MM.1S (cell line): ENCODE measurements at regions not wholly inside any gene's neighbourhood (a gene's known extent, or its start where the extent isn't known, plus 50 kb on each side); places are given as distances from the start of the nearest gene placed in this dataset.
"Not testable (repeated sequence)": the region's sequence is repeated elsewhere in the genome, so short reads cannot be mapped to it uniquely, and the experiment has no call there.

ENCODE experiments used
- DNase-seq: peaks from one replicate; pipeline ENCODE4 v3.0.0-alpha.2; 2015
- H2AFZ ChIP-seq: fragments of 300-600 bp; sonication (generic); 2 replicates; pipeline ENCODE4 v1.6.0; 2016; ENCODE audit warnings: antibody characterized with exemption, low read length
- H3F3A ChIP-seq: fragments of 300-600 bp; sonication (generic); 2 replicates; pipeline ENCODE4 v1.6.1; 2016; ENCODE audit warnings: mild to moderate bottlenecking, antibody characterized with exemption, low read length, moderate library complexity, mixed read lengths; ENCODE audit not compliant: insufficient read depth
- H3K27ac ChIP-seq: fragments of 300-600 bp; sonication (generic); 2 replicates; pipeline ENCODE4 v1.5.1; 2016; ENCODE audit warnings: mild to moderate bottlenecking, low read length
- H3K27me3 ChIP-seq: fragments of 300-600 bp; sonication (generic); replicated peaks from 2 replicates; pipeline ENCODE4 v1.6.0; 2016; ENCODE audit warnings: low read length; ENCODE audit not compliant: insufficient read depth
- H3K36me3 ChIP-seq: fragments of 300-600 bp; sonication (generic); replicated peaks from 2 replicates; pipeline ENCODE4 v1.6.1; 2016; ENCODE audit warnings: mild to moderate bottlenecking, low read length, mixed read lengths; ENCODE audit not compliant: insufficient read depth
- H3K4me1 ChIP-seq: fragments of 300-600 bp; sonication (generic); 2 replicates; pipeline ENCODE4 v1.6.1; 2016; ENCODE audit warnings: low read length, mixed read lengths
- H3K4me2 ChIP-seq: fragments of 300-600 bp; sonication (generic); 2 replicates; pipeline ENCODE4 v1.6.0; 2016; ENCODE audit warnings: low read depth, low read length
- H3K4me3 ChIP-seq: fragments of 300-600 bp; sonication (generic); 2 replicates; pipeline ENCODE4 v1.5.1; 2016; ENCODE audit warnings: low read length, mixed read lengths
- H3K79me2 ChIP-seq: fragments of 300-600 bp; sonication (generic); 2 replicates; pipeline ENCODE4 v1.6.1; 2016; ENCODE audit warnings: mixed run types, low read length, mixed read lengths
- H3K9ac ChIP-seq: fragments of 300-600 bp; sonication (generic); 2 replicates; pipeline ENCODE4 v1.6.1; 2016; ENCODE audit warnings: low read length, mixed read lengths
- H3K9me2 ChIP-seq: fragments of 300-600 bp; sonication (generic); replicated peaks from 2 replicates; pipeline ENCODE4 v1.6.1; 2016; ENCODE audit warnings: mild to moderate bottlenecking, low read length, mixed read lengths; ENCODE audit not compliant: insufficient read depth
- H3K9me3 ChIP-seq: fragments of 300-600 bp; sonication (generic); replicated peaks from 2 replicates; pipeline ENCODE4 v1.6.1; 2016; ENCODE audit warnings: mild to moderate bottlenecking, low read length, mixed read lengths; ENCODE audit not compliant: insufficient read depth
- H4K20me1 ChIP-seq: fragments of 300-600 bp; sonication (generic); 2 replicates; pipeline ENCODE4 v1.6.1; 2016; ENCODE audit warnings: mild to moderate bottlenecking, low read length, moderate library complexity, mixed read lengths; ENCODE audit not compliant: insufficient read depth
- EZH2 ChIP-seq: fragments of 300-600 bp; sonication (generic); optimal IDR thresholded peaks from 2 replicates; pipeline ENCODE3; 2017; ENCODE audit warnings: low read depth, mild to moderate bottlenecking, antibody characterized with exemption, low read length, mixed read lengths
- EZH2phosphoT487 ChIP-seq: fragments of 300-600 bp; sonication (generic); IDR thresholded peaks from 2 replicates; pipeline ENCODE4 v1.6.1; 2018; ENCODE audit warnings: antibody characterized with exemption, low read length
- TF ChIP-seq, protein P1 (sequence below): fragments of 300-600 bp; sonication (generic); IDR thresholded peaks from 2 replicates; pipeline ENCODE4 v1.5.1; 2016; ENCODE audit warnings: antibody characterized with exemption, low read length, mixed read lengths

DNA sequence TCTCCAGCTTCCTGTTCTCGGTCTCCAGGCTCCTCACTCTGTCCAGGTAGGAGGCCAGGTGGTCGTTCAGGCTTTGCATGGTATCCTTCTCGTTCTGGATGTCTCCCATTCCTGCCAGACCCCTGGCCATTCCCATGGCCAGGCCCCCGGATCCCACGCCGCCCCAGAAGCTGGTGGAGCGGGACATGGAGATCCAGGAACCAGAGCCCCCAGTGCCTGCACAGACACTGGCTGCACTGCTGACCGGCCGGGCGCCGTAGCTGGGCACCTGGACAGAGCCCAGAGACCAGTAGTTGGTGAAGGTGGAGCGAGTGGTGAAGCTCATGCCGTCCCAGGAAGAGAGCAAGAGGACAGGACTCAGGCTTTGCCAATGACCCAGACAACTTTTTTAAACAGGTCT lies 129.1 kb upstream of the WDR75 start:
- H3F3A ChIP-seq: no peaks in the 10 kb centered on the region
- no peaks in the 10 kb centered on the region for H4K20me1 ChIP-seq
- H3K36me3 ChIP-seq: no peaks in the 10 kb centered on the region
- no peak overlapping the region for H2AFZ ChIP-seq
- TF ChIP-seq EZH2: no peak
- TF ChIP-seq, protein P1, sequence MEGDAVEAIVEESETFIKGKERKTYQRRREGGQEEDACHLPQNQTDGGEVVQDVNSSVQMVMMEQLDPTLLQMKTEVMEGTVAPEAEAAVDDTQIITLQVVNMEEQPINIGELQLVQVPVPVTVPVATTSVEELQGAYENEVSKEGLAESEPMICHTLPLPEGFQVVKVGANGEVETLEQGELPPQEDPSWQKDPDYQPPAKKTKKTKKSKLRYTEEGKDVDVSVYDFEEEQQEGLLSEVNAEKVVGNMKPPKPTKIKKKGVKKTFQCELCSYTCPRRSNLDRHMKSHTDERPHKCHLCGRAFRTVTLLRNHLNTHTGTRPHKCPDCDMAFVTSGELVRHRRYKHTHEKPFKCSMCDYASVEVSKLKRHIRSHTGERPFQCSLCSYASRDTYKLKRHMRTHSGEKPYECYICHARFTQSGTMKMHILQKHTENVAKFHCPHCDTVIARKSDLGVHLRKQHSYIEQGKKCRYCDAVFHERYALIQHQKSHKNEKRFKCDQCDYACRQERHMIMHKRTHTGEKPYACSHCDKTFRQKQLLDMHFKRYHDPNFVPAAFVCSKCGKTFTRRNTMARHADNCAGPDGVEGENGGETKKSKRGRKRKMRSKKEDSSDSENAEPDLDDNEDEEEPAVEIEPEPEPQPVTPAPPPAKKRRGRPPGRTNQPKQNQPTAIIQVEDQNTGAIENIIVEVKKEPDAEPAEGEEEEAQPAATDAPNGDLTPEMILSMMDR: no peak
- no peak for TF ChIP-seq EZH2phosphoT487
- DNase-seq: no peak
- H3K9me3 ChIP-seq: no peaks in the 10 kb centered on the region
- no peak overlapping the region for H3K9ac ChIP-seq
- no peaks in the 10 kb centered on the region for H3K9me2 ChIP-seq
- H3K27me3 ChIP-seq: no peaks in the 10 kb centered on the region
- H3K79me2 ChIP-seq: no peaks in the 10 kb centered on the region
- no peak overlapping the region for H3K4me3 ChIP-seq
- H3K27ac ChIP-seq: no peak overlapping the region
- H3K4me2 ChIP-seq: no peak overlapping the region
- H3K4me1 ChIP-seq: no peaks in the 10 kb centered on the region

DNA sequence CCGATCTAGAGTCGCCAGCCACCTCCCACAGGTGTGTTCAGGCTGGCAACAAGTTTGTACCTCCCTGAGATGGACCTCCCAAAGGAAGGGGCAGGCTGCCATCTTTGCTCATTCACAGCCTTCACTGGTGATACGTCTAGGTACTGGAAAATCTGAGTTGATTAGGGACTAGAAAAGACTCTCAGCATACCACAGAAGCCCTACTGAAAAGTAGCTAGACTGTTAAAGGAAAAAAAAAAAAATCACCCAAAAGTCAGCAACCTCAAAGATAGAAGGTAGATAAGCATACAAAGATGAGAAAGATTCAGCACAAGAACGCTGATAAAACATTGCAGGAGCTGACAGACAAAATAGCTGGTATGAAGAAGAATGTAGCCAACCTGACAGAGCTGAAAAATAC lies 128.6 kb upstream of the WDR75 start:
- Histone ChIP-seq H3K27ac (no peak overlapping the region), H3K4me3 (no peak overlapping the region), H3K27me3 (no peaks in the 10 kb centered on the region), H3K9ac (no peak overlapping the region), H2AFZ (no peak overlapping the region), H3F3A (no peaks in the 10 kb centered on the region), H3K9me2 (no peaks in the 10 kb centered on the region), H3K36me3 (no peaks in the 10 kb centered on the region), H3K4me1 (no peaks in the 10 kb centered on the region), H3K9me3 (no peaks in the 10 kb centered on the region), H3K4me2 (no peak overlapping the region), H3K79me2 (no peaks in the 10 kb centered on the region), H4K20me1 (no peaks in the 10 kb centered on the region)
- DNase-seq: no peak
- TF ChIP-seq, protein P1: no peak
- TF ChIP-seq EZH2phosphoT487: no peak
- no peak for TF ChIP-seq EZH2

DNA sequence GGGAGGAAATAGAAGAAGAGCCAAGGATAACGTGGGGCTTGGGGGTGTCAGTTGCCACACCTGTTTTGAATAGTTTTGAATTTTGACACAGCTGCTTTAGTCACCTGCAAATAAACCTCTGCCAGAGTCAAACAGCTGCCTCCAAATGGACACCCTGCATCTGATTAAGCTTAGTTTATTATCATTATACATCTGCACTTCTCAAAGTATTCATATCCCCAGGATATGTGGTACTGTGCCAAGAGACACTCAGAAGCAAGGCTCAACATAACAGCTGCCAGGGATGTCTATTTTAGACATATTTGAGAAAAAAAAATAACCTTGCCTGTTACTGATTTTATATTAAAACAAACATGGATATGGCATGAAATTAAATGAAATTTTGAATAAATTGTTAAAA lies 122.5 kb upstream of the WDR75 start:
- H2AFZ ChIP-seq: no peak overlapping the region
- H3K27ac ChIP-seq: no peak overlapping the region
- H3K4me2 ChIP-seq: no peak overlapping the region
- H3K9me2 ChIP-seq: no peaks in the 10 kb centered on the region
- DNase-seq: no peak
- H3K9ac ChIP-seq: no peak overlapping the region
- no peaks in the 10 kb centered on the region for H3K79me2 ChIP-seq
- no peaks in the 10 kb centered on the region for H3F3A ChIP-seq
- no peaks in the 10 kb centered on the region for H3K36me3 ChIP-seq
- no peak for TF ChIP-seq EZH2
- no peak for TF ChIP-seq EZH2phosphoT487
- TF ChIP-seq, protein P1: no peak
- H3K27me3 ChIP-seq: no peaks in the 10 kb centered on the region
- H4K20me1 ChIP-seq: no peaks in the 10 kb centered on the region
- H3K9me3 ChIP-seq: no peaks in the 10 kb centered on the region
- H3K4me1 ChIP-seq: no peaks in the 10 kb centered on the region
- H3K4me3 ChIP-seq: no peak overlapping the region

DNA sequence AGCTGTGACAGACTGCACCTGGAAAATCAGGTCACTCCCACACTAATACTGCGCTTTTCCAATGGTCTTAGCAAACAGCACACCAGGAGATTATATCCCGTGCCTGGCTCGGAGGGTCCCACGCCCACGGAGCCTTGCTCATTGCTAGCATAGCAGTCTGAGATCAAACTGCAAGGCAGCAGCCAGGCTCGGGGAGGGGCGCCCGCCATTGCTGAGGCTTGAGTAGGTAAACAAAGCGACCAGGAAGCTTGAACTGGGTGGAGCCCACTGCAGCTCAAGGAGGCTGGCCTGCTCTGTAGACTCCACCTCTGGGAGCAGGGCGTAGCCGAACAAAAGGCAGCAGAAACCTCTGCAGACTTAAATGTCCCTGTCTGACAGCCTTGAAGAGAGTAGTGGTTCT lies 121.8 kb upstream of the WDR75 start:
- H2AFZ ChIP-seq, H3K9me3 ChIP-seq, H3K27ac ChIP-seq, H3K27me3 ChIP-seq, H3K79me2 ChIP-seq, H3K4me3 ChIP-seq, H3F3A ChIP-seq, H3K4me1 ChIP-seq, DNase-seq, H3K36me3 ChIP-seq, H3K4me2 ChIP-seq, H3K9me2 ChIP-seq, H4K20me1 ChIP-seq, H3K9ac ChIP-seq: not testable (repeated sequence)
